Keratinocyte (primary cell): ENCODE measurements at regions not wholly inside any gene's neighbourhood (a gene's known extent, or its start where the extent isn't known, plus 50 kb on each side); places are given as distances from the start of the nearest gene placed in this dataset.

ENCODE experiments used
- DNase-seq: peaks from one replicate; pipeline ENCODE4 v3.0.0-alpha.2; 2011; ENCODE audit warnings: low read depth, missing footprints, low spot score
- FAIRE-seq: peaks from 2 replicates; lab custom pipeline; 2011; peaks lifted over from hg19 to GRCh38; lab: Jason Lieb, UNC
- H2AFZ ChIP-seq: 2 replicates; pipeline ENCODE4 v1.6.0; 2012; ENCODE audit warnings: low read length, control low read depth, inconsistent platforms; ENCODE audit not compliant: control insufficient read depth
- H3K27ac ChIP-seq: 2 replicates; pipeline ENCODE4 v1.5.1; 2011; ENCODE audit warnings: low read length; ENCODE audit not compliant: control insufficient read depth, insufficient read depth
- H3K27me3 ChIP-seq: 3 replicates; pipeline ENCODE4 v1.6.0; 2011; ENCODE audit warnings: low read length; ENCODE audit not compliant: control insufficient read depth, insufficient read depth; ENCODE audit errors: extremely low read depth
- H3K36me3 ChIP-seq, 2 experiments: 2 replicates in 1 of 2; 3 replicates in 1 of 2; pipeline ENCODE4 v1.5.1; 2011; ENCODE audit warnings: low read length in 2 of 2, mild to moderate bottlenecking in 1 of 2; ENCODE audit not compliant: control insufficient read depth in 2 of 2, insufficient read depth in 2 of 2; ENCODE audit errors: extremely low read depth in 1 of 2
- H3K4me1 ChIP-seq: 3 replicates; pipeline ENCODE4 v1.5.1; 2011; ENCODE audit warnings: low read length; ENCODE audit not compliant: control insufficient read depth, insufficient read depth; ENCODE audit errors: extremely low read depth
- H3K4me2 ChIP-seq: 3 replicates; pipeline ENCODE4 v1.6.0; 2011; ENCODE audit warnings: low read depth, low read length; ENCODE audit not compliant: control insufficient read depth, insufficient read depth; ENCODE audit errors: extremely low read depth
- H3K4me3 ChIP-seq, 3 experiments: fragments of 200-600 bp in 1 of 3; sonication (generic) in 1 of 3; 2 replicates in 2 of 3; 3 replicates in 1 of 3; pipeline ENCODE4 v1.5.1; 2011 to 2016; ENCODE audit warnings: low read length in 3 of 3, mild to moderate bottlenecking in 3 of 3, control low read depth in 2 of 3, inconsistent platforms in 1 of 3, low read depth in 1 of 3, mixed read lengths in 1 of 3, mixed run types in 1 of 3, moderate library complexity in 1 of 3; ENCODE audit not compliant: control insufficient read depth in 2 of 3, insufficient read depth in 2 of 3; ENCODE audit errors: extremely low read depth in 1 of 3
- H3K79me2 ChIP-seq: 2 replicates; pipeline ENCODE4 v1.6.0; 2012; ENCODE audit warnings: low read length; ENCODE audit not compliant: control insufficient read depth, insufficient read depth
- H3K9ac ChIP-seq: 3 replicates; pipeline ENCODE4 v1.6.0; 2011; ENCODE audit warnings: low read length; ENCODE audit not compliant: control insufficient read depth, insufficient read depth; ENCODE audit errors: extremely low read depth
- H3K9me1 ChIP-seq: 3 replicates; pipeline ENCODE4 v1.6.0; 2011; ENCODE audit warnings: low read length; ENCODE audit not compliant: control insufficient read depth, insufficient read depth; ENCODE audit errors: extremely low read depth
- H3K9me3 ChIP-seq: 2 replicates; pipeline ENCODE4 v1.5.1; 2012; ENCODE audit warnings: low read depth, low read length; ENCODE audit not compliant: control insufficient read depth
- H4K20me1 ChIP-seq: 3 replicates; pipeline ENCODE4 v1.6.0; 2011; ENCODE audit warnings: low read length; ENCODE audit not compliant: control insufficient read depth, insufficient read depth; ENCODE audit errors: extremely low read depth
- EZH2 ChIP-seq: IDR thresholded peaks from one replicate; pipeline ENCODE4 v1.6.1; 2012; ENCODE audit warnings: inconsistent platforms, mild to moderate bottlenecking, low read length, moderate library complexity
- dilution Hi-C: fragments of 300-500 bp; cut with MboI; formaldehyde crosslinking; loops from one replicate; pipeline ENCODE4 v1.7.0; 2020; ENCODE audit warnings: low sequenced_read_pairs; ENCODE audit not compliant: extremely low pct_ligation_motif_present
- TF ChIP-seq, protein P1 (sequence below), 3 experiments: IDR thresholded peaks in 1 of 3; conservative IDR thresholded peaks in 1 of 3; optimal IDR thresholded peaks in 1 of 3; 2 replicates in 2 of 3; 3 replicates in 1 of 3; pipeline versions ENCODE3 to v1.5.1; 2011; ENCODE audit warnings: low read length in 3 of 3, mild to moderate bottlenecking in 3 of 3, moderate library complexity in 2 of 3, control low read depth in 1 of 3, inconsistent platforms in 1 of 3; ENCODE audit not compliant: insufficient read depth in 2 of 3; ENCODE audit errors: extremely low read depth in 1 of 3

GRCh38 chr15:31203999-31204398 is 102.5 kb upstream of the TRPM1 start:
- Histone ChIP-seq H3K9me3 (no peaks in the 10 kb centered on the region), H3K4me2 (no peak overlapping the region), H3K36me3 (no peaks in the 10 kb centered on the region), H3K9me1 (no peaks in the 10 kb centered on the region), H3K4me3 (no peak overlapping the region), H3K27ac (no peak overlapping the region), H4K20me1 (no peaks in the 10 kb centered on the region), H3K27me3 (peaks cover 13% of the 10 kb centered on the region), H3K9ac (no peak overlapping the region), H3K79me2 (no peaks in the 10 kb centered on the region), H3K4me1 (no peaks in the 10 kb centered on the region), H2AFZ (no peak overlapping the region)
- FAIRE-seq (no peak), DNase-seq (no peak)
- TF ChIP-seq, protein P1, sequence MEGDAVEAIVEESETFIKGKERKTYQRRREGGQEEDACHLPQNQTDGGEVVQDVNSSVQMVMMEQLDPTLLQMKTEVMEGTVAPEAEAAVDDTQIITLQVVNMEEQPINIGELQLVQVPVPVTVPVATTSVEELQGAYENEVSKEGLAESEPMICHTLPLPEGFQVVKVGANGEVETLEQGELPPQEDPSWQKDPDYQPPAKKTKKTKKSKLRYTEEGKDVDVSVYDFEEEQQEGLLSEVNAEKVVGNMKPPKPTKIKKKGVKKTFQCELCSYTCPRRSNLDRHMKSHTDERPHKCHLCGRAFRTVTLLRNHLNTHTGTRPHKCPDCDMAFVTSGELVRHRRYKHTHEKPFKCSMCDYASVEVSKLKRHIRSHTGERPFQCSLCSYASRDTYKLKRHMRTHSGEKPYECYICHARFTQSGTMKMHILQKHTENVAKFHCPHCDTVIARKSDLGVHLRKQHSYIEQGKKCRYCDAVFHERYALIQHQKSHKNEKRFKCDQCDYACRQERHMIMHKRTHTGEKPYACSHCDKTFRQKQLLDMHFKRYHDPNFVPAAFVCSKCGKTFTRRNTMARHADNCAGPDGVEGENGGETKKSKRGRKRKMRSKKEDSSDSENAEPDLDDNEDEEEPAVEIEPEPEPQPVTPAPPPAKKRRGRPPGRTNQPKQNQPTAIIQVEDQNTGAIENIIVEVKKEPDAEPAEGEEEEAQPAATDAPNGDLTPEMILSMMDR (optimal IDR thresholded peaks at IDR 0.05 in 1 of 3, IDR thresholded peaks at IDR 0.05 in 1 of 3, conservative IDR thresholded peaks at IDR 0.05 in 1 of 3; ENCODE audit: extremely low read depth in 1 of 3, insufficient read depth in 2 of 3, low read length in 3 of 3) = no peak
- no peak for TF ChIP-seq EZH2
- dilution Hi-C loops = no loop called here

DNA sequence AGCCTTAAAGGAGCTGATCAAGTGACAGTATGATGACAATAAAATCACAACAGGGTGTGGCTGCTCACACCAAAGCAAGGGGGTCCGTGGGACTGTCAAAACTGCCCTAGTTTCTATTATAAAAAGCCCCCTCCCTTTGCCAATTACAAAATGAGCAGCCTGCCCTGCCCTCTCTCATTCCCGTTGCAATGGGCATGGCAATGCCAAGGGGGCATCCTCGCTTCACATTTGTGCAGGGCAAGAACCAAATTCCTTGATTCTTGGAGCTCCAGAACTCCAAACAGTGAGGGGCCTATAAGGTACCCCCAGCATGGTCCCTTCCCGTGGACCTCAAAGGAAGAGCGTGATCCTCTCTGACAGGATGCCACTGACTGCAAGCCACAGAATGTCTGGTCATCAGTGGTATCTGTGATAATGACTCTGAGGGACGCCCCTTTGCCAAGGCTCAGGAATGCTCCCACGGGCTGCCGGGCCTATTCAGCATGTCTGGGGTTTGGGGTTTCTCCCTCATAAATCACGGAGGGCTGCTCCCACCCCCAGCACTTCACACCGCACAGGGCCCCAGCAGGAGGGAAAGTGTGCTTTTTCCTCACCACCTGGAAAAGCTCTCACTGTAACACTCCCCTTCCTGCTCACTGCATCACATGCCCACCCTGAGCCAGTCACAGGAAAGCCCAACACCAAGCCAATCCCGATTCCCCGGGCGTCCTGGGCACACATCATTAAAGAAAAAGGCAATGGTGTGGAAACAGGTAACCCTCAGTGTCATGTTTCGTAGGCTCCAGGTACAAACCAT is 105.1 kb upstream of the TRPM1 start:
- H3K9me1 ChIP-seq = no peaks in the 10 kb centered on the region
- H3K27me3 ChIP-seq = peaks cover 13% of the 10 kb centered on the region
- no peaks in the 10 kb centered on the region for H4K20me1 ChIP-seq
- TF ChIP-seq, protein P1 (optimal IDR thresholded peaks at IDR 0.05 in 1 of 3, IDR thresholded peaks at IDR 0.05 in 1 of 3, conservative IDR thresholded peaks at IDR 0.05 in 1 of 3; ENCODE audit: extremely low read depth in 1 of 3, insufficient read depth in 2 of 3, low read length in 3 of 3) = no peak
- no peak for TF ChIP-seq EZH2
- no peaks in the 10 kb centered on the region for H3K36me3 ChIP-seq
- no peak overlapping the region for H3K27ac ChIP-seq
- no peaks in the 10 kb centered on the region for H3K79me2 ChIP-seq
- H3K9me3 ChIP-seq = no peaks in the 10 kb centered on the region
- H3K9ac ChIP-seq = no peak overlapping the region
- no peaks in the 10 kb centered on the region for H3K4me1 ChIP-seq
- FAIRE-seq = no peak
- dilution Hi-C loops = no loop called here
- H3K4me3 ChIP-seq = no peak overlapping the region
- no peak overlapping the region for H3K4me2 ChIP-seq
- no peak for DNase-seq
- no peak overlapping the region for H2AFZ ChIP-seq
